Esophagus muscularis mucosa (tissue), 4 donors: ENCODE measurements at regions not wholly inside any gene's neighbourhood (a gene's known extent, or its start where the extent isn't known, plus 50 kb on each side); places are given as distances from the start of the nearest gene placed in this dataset.

Experiments used
- DNase-seq: peaks from one replicate; pipeline ENCODE4 v3.0.0-alpha.2; 2017; ENCODE audit errors: extremely low spot score
- H3K27ac ChIP-seq, 4 donors: fragments of 200-600 bp; sonication (generic); replicated peaks in 1 of 4; 1 replicate in 3 of 4; 2 replicates in 1 of 4; pipeline ENCODE4 v1.5.1; 2016 to 2019; ENCODE audit warnings: mild to moderate bottlenecking in 1 of 4
- H3K27me3 ChIP-seq, 4 donors: fragments of 200-600 bp; sonication (generic); one replicate each; pipeline versions ENCODE4 v1.5.1 to v1.6.0; 2016 to 2019
- H3K36me3 ChIP-seq, 4 donors: fragments of 200-600 bp; sonication (generic); one replicate each; pipeline ENCODE4 v1.5.1; 2016 to 2019
- H3K4me1 ChIP-seq, 4 donors: fragments of 200-600 bp; sonication (generic); one replicate each; pipeline ENCODE4 v1.5.1; 2016 to 2019
- H3K4me3 ChIP-seq, 4 donors: fragments of 200-600 bp; sonication (generic); 1 replicate in 2 of 4; 2 replicates in 2 of 4; pipeline ENCODE4 v1.5.1; 2016 to 2019; ENCODE audit warnings: mild to moderate bottlenecking in 4 of 4, moderate library complexity in 1 of 4
- H3K9me3 ChIP-seq, 4 donors: fragments of 200-600 bp; sonication (generic); 1 replicate in 3 of 4; 2 replicates in 1 of 4; pipeline ENCODE4 v1.5.1; 2016 to 2019
- CTCF ChIP-seq, 3 experiments: fragments of 200-600 bp in 2 of 3; fragments of 450-650 bp in 1 of 3; sonication (generic) in 2 of 3; IDR thresholded peaks; one replicate each; pipeline ENCODE4 v1.5.1; 2017 to 2019; ENCODE audit warnings: antibody characterized with exemption in 3 of 3, mild to moderate bottlenecking in 2 of 3, moderate library complexity in 1 of 3
- EP300 ChIP-seq: sonication (generic); formaldehyde crosslinking; IDR thresholded peaks from one replicate; pipeline ENCODE4 v1.6.1; 2017; ENCODE audit warnings: antibody characterized with exemption
- POLR2A ChIP-seq: fragments of 450-650 bp; IDR thresholded peaks from one replicate; pipeline ENCODE4 v1.6.1; 2017; ENCODE audit warnings: antibody characterized with exemption, moderate library complexity, mild to moderate bottlenecking, low read depth
- POLR2AphosphoS5 ChIP-seq, 2 donors: sonication (generic); formaldehyde crosslinking; IDR thresholded peaks; one replicate each; pipeline ENCODE4 v1.6.1; 2017; ENCODE audit warnings: antibody characterized with exemption in 2 of 2
- WGBS: methylation state at CpG from one replicate; pipeline ENCODE4 v1.1.5; 2018; 5-methylcytosine and 5-hydroxymethylcytosine counted together
- intact Hi-C: fragments of 100-400 bp; cut with DNase I; formaldehyde crosslinking; loops from one replicate; pipeline ENCODE4 v1.15.1; 2023

GRCh38 chr17:69898601-69899000 is 176.4 kb upstream of the KCNJ16 start:
- 93% methylated on average over 5 of the region's 5 CpGs for WGBS
- TF ChIP-seq CTCF (IDR thresholded peaks at IDR 0.05) (no peak), POLR2A (no peak), EP300 (no peak), POLR2AphosphoS5 (IDR thresholded peaks at IDR 0.05) (no peak)
- no peaks in the 10 kb centered on the region for H3K4me1 ChIP-seq
- no peaks in the 10 kb centered on the region for H3K36me3 ChIP-seq
- H3K27me3 ChIP-seq: no peaks in the 10 kb centered on the region
- H3K4me3 ChIP-seq: no peak overlapping the region
- no peak overlapping the region for H3K27ac ChIP-seq
- DNase-seq: no peak
- intact Hi-C loops: no loop called here
- H3K9me3 ChIP-seq: no peaks in the 10 kb centered on the region

DNA sequence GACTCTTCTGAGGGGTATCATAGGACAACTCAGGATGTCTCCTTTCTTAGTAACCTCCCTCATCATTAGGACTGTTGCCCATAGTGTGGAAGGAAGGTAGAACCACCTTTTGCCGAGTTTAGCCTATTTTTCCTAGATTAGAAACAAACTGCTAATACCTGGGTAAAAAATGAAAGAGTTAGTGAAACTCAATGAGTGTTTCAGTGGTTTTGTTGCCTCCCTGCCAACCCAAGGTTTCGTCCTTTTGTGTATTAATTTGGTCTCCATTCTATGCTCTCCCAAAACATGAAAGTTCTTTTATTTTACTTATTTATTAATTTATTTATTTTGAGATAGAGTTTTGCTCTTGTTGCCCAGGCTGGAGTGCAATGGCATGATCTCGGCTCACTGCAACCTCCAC is 174.9 kb upstream of the KCNJ16 start:
- Histone ChIP-seq H3K27me3 (no peaks in the 10 kb centered on the region), H3K36me3 (no peaks in the 10 kb centered on the region), H3K9me3 (no peaks in the 10 kb centered on the region), H3K27ac (no peak overlapping the region), H3K4me1 (no peaks in the 10 kb centered on the region), H3K4me3 (no peak overlapping the region)
- no peak for TF ChIP-seq CTCF (IDR thresholded peaks at IDR 0.05)
- no peak for TF ChIP-seq EP300
- TF ChIP-seq POLR2A: no peak
- TF ChIP-seq POLR2AphosphoS5 (IDR thresholded peaks at IDR 0.05): no peak
- 92% methylated on average over 3 of the region's 3 CpGs for WGBS
- DNase-seq: no peak
- intact Hi-C loops: no loop called here

DNA sequence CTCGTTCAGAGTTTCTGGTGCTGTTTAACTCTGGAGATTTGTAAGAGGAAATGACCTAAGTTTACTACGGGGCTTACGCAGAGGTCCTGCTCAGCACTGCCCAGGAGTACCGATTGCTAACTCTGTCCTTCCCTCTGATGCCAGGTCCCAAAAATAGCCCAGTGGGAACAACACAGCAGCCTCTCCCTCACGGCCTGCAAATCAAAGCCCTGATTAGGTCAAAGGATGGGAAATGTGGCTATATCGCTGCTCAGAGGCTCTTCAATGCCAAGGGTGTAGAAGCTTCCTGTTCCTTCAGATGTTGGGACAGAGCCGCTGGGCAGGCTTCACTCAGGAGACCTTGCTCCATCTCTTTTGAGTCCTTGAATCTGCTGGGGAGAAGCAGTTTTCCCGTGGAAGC is 174.2 kb upstream of the KCNJ16 start:
- intact Hi-C loops: no loop called here
- no peak for TF ChIP-seq POLR2AphosphoS5 (IDR thresholded peaks at IDR 0.05)
- no peak for TF ChIP-seq POLR2A
- Histone ChIP-seq H3K36me3 (no peaks in the 10 kb centered on the region), H3K27ac (no peak overlapping the region), H3K9me3 (no peaks in the 10 kb centered on the region), H3K4me1 (no peaks in the 10 kb centered on the region), H3K4me3 (no peak overlapping the region), H3K27me3 (no peaks in the 10 kb centered on the region)
- DNase-seq: no peak
- WGBS: 73% methylated on average over 8 of the region's 8 CpGs

DNA sequence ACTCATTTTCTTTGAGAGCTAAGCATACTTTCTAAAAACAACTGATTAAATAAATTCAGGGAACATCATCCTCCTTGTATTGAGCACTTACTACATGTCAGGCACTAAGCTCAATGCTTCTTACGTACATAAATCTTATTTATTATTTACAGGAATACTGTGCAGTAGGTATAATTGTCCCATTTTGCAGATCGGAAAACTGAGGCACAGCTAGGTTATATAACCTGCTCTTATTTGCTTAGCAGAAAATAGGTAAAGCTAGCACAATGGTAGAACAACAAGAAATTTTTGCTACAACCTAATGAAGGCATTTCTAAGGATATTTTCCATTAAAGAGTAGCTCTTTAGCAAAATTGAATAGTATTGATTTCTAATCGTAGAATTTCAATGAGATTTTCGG is 168.7 kb upstream of the KCNJ16 start:
- WGBS: 96% methylated on average over 4 of the region's 4 CpGs
- intact Hi-C loops: no loop called here

DNA sequence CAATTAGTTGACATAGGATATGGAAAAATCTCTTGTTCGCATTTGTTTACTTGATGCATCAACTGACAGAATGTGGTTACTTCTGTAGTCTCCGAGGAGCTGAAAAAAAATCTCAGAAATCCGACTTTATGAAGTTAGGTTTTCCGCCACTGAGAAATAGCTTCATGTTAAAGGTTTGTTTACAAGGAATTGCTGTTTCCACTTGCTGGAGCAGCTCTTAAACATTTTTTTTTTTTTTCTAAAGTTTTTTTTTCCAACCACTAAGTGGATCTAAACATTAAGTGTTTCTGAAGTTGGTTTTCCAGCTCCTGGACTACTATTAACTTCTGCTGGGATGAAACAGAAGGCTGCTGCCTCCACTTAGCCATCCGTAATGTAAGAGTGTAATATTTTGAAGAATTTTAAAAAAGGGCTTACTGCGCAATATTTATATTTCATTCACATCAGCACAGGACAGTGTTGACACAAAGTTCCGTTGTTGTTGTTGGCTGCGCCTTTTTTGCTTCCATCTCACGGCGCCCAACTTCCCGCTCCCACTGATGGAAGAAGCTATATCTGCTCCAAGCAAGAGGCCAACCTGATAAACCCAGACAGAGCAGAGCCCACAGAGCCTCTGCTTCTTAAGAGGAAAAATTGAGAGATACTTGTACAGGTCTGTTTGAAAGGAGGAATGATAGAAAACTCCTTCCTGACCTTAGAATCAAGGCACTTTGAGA is 167.7 kb upstream of the KCNJ16 start:
- Histone ChIP-seq H3K9me3 (no peaks in the 10 kb centered on the region), H3K27me3 (no peaks in the 10 kb centered on the region), H3K4me3 (no peak overlapping the region), H3K4me1 (no peaks in the 10 kb centered on the region), H3K36me3 (no peaks in the 10 kb centered on the region), H3K27ac (no peak overlapping the region)
- 86% methylated on average over 11 of the region's 11 CpGs for WGBS
- peak; percentile 47 for DNase-seq
- intact Hi-C loops: no loop called here
- no peak for TF ChIP-seq POLR2A
- TF ChIP-seq CTCF (IDR thresholded peaks at IDR 0.05): no peak
- TF ChIP-seq EP300: no peak
- TF ChIP-seq POLR2AphosphoS5 (IDR thresholded peaks at IDR 0.05): no peak

More for the DNA sequence above, 168.7 kb upstream of the KCNJ16 start:
- no peak overlapping the region for H3K27ac ChIP-seq
- no peak for DNase-seq
- H3K4me1 ChIP-seq: no peaks in the 10 kb centered on the region
- TF ChIP-seq EP300 (no peak), CTCF (IDR thresholded peaks at IDR 0.05) (no peak), POLR2AphosphoS5 (IDR thresholded peaks at IDR 0.05) (no peak), POLR2A (no peak)
- no peak overlapping the region for H3K4me3 ChIP-seq
- H3K27me3 ChIP-seq: no peaks in the 10 kb centered on the region
- no peaks in the 10 kb centered on the region for H3K9me3 ChIP-seq
- no peaks in the 10 kb centered on the region for H3K36me3 ChIP-seq
